ENCODE measurements at regions not wholly inside any gene's neighbourhood (a gene's known extent, or its start where the extent isn't known, plus 50 kb on each side); places are given as distances from the start of the nearest gene placed in this dataset.
"Not testable (repeated sequence)": the region's sequence is repeated elsewhere in the genome, so short reads cannot be mapped to it uniquely, and the experiment has no call there.

DNA sequence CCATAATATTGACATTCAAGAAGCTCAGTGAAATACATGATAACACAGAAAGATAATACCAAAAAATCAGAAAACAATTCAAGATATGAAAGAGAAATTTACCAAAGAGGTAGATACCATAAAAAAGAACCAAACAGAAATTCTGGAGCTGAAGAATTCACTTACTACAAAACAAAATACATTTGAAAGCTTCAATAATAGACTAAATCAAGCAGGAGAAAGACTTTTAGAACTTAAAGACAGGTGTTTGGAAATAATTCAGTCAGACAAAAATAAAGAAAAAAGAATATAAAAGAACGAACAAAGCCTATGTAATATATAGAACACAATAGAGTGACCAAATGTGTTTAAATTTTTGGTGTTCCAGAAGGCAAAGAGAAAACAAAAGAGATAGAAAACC lies 158.7 kb downstream of the MOBP start:
- no peaks in the 10 kb centered on the region for H3K4me1 Mint-ChIP-seq (ENCODE audit: low read depth)
- H3K27me3 Mint-ChIP-seq, result peaks cover 1% of the 10 kb centered on the region
- ChIA-PET CTCF (no interaction called here), POLR2A (no interaction called here)
- H3K27ac Mint-ChIP-seq, result no peak overlapping the region
- H3K36me3 Mint-ChIP-seq, result no peaks in the 10 kb centered on the region
- intact Hi-C loops (cut with micrococcal nuclease), result no loop called here
- peaks cover 22% of the 10 kb centered on the region for H3K9me3 Mint-ChIP-seq
- no peak for DNase-seq
- H3K4me3 Mint-ChIP-seq, result no peak overlapping the region

GRCh38 chr3:39631136-39631535 lies 163.7 kb downstream of the MOBP start:
- Mint-ChIP-seq H3K9me3 (peaks cover 17% of the 10 kb centered on the region), H3K36me3 (no peaks in the 10 kb centered on the region), H3K4me1 (ENCODE audit: low read depth) (no peaks in the 10 kb centered on the region), H3K27ac (no peak overlapping the region), H3K27me3 (no peaks in the 10 kb centered on the region), H3K4me3 (no peak overlapping the region)
- ChIA-PET POLR2A (no interaction called here), CTCF (no interaction called here)
- DNase-seq, result no peak
- intact Hi-C loops (cut with micrococcal nuclease), result no loop called here

DNA sequence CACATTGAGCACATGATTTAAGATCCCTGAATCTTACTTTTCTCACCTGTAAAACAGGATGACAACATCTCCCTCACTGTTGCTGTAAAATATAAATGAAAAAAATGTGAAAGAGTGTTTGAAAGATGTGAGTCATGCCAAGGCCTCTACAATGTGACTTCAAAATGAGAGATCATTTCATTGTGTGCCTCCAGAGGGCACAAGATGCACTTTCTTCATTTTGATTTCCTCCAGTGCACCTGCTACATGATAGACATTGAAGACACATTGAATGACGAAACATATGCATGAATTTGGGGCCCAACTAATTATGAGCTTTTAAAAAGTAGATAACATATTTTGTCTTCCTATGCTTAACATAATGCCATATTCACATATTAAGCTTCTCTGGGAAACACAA lies 170.3 kb downstream of the MOBP start:
- intact Hi-C loops (cut with micrococcal nuclease), result loop anchor here (5.0 kb wide), 1 partner anchor 354 kb away; no protein-coding TSS in a partner anchor
- no peak overlapping the region for H3K27ac Mint-ChIP-seq
- H3K4me1 Mint-ChIP-seq (ENCODE audit: low read depth), result peaks cover 10% of the 10 kb centered on the region
- peaks cover 8% of the 10 kb centered on the region for H3K27me3 Mint-ChIP-seq
- POLR2A ChIA-PET, result interaction anchor here (0.6 kb wide), 1 partner anchor 59 kb away, joined by 3 read pairs; no protein-coding TSS in a partner anchor
- DNase-seq, result no peak
- H3K36me3 Mint-ChIP-seq, result no peaks in the 10 kb centered on the region
- no peak overlapping the region for H3K4me3 Mint-ChIP-seq
- H3K9me3 Mint-ChIP-seq, result peaks cover 3% of the 10 kb centered on the region
- CTCF ChIA-PET, result interaction anchor here (1.2 to 1.5 kb wide), 2 partner anchors 12 to 37 kb away, joined by 3 to 4 read pairs; no protein-coding TSS in a partner anchor

- Mint-ChIP-seq H3K9me3 (peaks cover 3% of the 10 kb centered on the region), H3K27me3 (peaks cover 9% of the 10 kb centered on the region), H3K36me3 (no peaks in the 10 kb centered on the region), H3K4me1 (ENCODE audit: low read depth) (peaks cover 10% of the 10 kb centered on the region), H3K4me3 (no peak overlapping the region), H3K27ac (no peak overlapping the region)
- DNase-seq, result no peak
- CTCF ChIA-PET, result interaction anchor here (1.2 to 1.5 kb wide), 2 partner anchors 12 to 37 kb away, joined by 3 to 4 read pairs; no protein-coding TSS in a partner anchor
- POLR2A ChIA-PET, result interaction anchor here (0.6 kb wide), 1 partner anchor 59 kb away, joined by 3 read pairs; no protein-coding TSS in a partner anchor
- intact Hi-C loops (cut with micrococcal nuclease), result loop anchor here (5.0 kb wide), 1 partner anchor 354 kb away; no protein-coding TSS in a partner anchor
These were observed 170.8 kb downstream of the MOBP start for GRCh38 chr3:39638301-39638700.

DNA sequence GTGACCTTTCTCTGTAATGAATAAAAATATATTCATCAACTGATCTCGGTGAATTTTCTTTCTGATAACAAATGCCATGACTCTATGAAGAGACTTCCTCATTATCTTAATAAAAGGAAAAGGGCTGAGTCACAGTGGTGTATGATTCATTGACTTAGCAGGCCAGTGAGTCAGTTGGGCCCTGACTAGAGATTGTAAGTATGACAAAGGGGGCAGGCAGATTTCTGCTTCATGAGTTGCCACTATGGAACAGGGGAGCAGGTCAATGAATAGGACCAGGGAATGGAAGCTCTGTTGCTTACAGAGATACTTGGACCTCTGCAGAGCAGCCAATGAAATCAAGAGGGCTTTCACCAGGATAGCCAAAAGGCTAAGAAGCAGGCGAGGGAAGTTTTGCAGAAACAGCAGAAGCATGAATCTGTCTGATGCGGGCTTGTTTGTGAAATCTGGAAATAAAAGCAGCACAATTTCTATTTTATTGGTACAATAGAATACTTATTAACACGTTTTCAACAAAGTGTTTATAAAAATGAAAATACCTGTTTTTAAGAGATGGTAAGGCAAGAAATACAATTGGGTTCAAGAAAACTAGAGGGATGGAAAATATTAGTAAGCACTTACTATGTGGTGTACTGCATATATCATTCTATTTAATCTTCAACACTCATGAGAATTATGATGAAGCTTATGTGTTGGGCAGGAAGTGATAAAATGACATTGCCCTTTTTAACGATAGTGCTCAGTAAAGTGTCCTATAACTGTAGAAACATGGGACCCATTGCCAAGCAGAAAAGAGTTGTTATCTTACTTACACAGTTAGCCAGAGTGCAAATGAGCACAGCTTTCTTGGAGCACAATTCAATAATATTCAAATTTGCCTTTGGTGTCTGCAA lies 169.8 kb upstream of the MYRIP start:
- Mint-ChIP-seq H3K4me1 (ENCODE audit: low read depth) (peaks cover 10% of the 10 kb centered on the region), H3K9me3 (peaks cover 2% of the 10 kb centered on the region), H3K27me3 (peaks cover 9% of the 10 kb centered on the region), H3K4me3 (no peak overlapping the region), H3K36me3 (no peaks in the 10 kb centered on the region), H3K27ac (no peak overlapping the region)
- intact Hi-C loops (cut with micrococcal nuclease), result loop anchor here (1.0 to 5.0 kb wide), 2 partner anchors 97 to 353 kb away; no protein-coding TSS in a partner anchor
- POLR2A ChIA-PET, result no interaction called here
- CTCF ChIA-PET, result no interaction called here
- peak; percentile 44 for DNase-seq

DNA sequence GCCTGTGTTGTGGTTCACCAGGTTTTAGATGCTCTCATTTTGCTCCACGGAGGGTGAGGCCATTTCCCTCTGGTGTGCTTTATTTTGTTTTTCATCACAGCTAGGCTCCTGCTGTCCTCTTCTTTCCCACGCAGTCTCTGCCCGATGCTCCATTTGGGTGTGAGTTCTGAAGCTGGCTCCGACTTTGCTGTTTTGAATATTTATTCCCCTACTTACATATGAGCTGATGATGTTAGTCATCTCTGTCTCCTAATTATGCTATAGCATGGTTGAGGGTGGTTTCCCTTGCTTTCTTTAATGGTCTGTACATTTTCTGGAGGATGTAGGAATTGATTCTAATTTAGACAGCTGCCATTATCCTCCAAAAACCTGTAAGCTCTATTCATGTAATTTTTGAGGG lies 168.1 kb upstream of the MYRIP start:
- no peak overlapping the region for H3K27ac Mint-ChIP-seq
- H3K4me1 Mint-ChIP-seq (ENCODE audit: low read depth), result peaks cover 10% of the 10 kb centered on the region
- peaks cover 9% of the 10 kb centered on the region for H3K27me3 Mint-ChIP-seq
- intact Hi-C loops (cut with micrococcal nuclease), result no loop called here
- H3K36me3 Mint-ChIP-seq, result no peaks in the 10 kb centered on the region
- H3K4me3 Mint-ChIP-seq, result no peak overlapping the region
- no peak for DNase-seq
- ChIA-PET POLR2A (no interaction called here), CTCF (interaction anchor here (0.6 kb wide), 1 partner anchor 1663 kb away, joined by 3 read pairs; no protein-coding TSS in a partner anchor)
- no peaks in the 10 kb centered on the region for H3K9me3 Mint-ChIP-seq

- Mint-ChIP-seq H3K4me1 (ENCODE audit: low read depth) (peaks cover 8% of the 10 kb centered on the region), H3K4me3 (no peak overlapping the region), H3K27ac (no peak overlapping the region), H3K9me3 (no peaks in the 10 kb centered on the region), H3K36me3 (no peaks in the 10 kb centered on the region), H3K27me3 (peaks cover 9% of the 10 kb centered on the region)
- CTCF ChIA-PET, result no interaction called here
- POLR2A ChIA-PET, result no interaction called here
- no peak for DNase-seq
- intact Hi-C loops (cut with micrococcal nuclease), result no loop called here
These were observed 165.2 kb upstream of the MYRIP start for GRCh38 chr3:39644176-39644575.

DNA sequence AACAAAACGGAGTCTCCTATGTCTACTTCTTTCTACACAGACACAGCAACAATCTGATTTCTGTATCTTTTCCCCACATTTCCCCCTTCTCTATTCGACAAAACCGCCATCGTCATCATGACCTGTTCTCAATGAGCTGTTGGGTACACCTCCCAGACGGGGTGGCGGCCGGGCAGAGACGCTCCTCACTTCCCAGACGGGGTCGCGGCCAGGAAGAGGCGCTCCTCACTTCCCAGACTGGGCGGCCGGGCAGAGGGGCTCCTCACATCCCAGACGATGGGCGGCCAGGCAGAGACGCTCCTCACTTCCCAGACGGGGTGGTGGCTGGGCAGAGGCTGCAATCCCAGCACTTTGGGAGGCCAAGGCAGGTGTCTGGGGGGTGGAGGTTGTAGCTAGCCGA lies 158.2 kb upstream of the MYRIP start:
- DNase-seq; H3K27ac Mint-ChIP-seq; H3K36me3 Mint-ChIP-seq; CTCF ChIA-PET; H3K9me3 Mint-ChIP-seq; H3K4me3 Mint-ChIP-seq; H3K27me3 Mint-ChIP-seq; POLR2A ChIA-PET; H3K4me1 Mint-ChIP-seq (ENCODE audit: low read depth); intact Hi-C loops (cut with micrococcal nuclease): not testable (repeated sequence)

- POLR2A ChIA-PET, result no interaction called here
- peaks cover 2% of the 10 kb centered on the region for H3K9me3 Mint-ChIP-seq
- no peak for DNase-seq
- H3K27ac Mint-ChIP-seq, result no peak overlapping the region
- no peaks in the 10 kb centered on the region for H3K36me3 Mint-ChIP-seq
- CTCF ChIA-PET, result no interaction called here
- intact Hi-C loops (cut with micrococcal nuclease), result no loop called here
- H3K27me3 Mint-ChIP-seq, result peaks cover 1% of the 10 kb centered on the region
- H3K4me1 Mint-ChIP-seq (ENCODE audit: low read depth), result no peaks in the 10 kb centered on the region
- H3K4me3 Mint-ChIP-seq, result no peak overlapping the region
These were observed 157.2 kb upstream of the MYRIP start for GRCh38 chr3:39651993-39652739.

- H3K4me1 Mint-ChIP-seq (ENCODE audit: low read depth); DNase-seq; H3K4me3 Mint-ChIP-seq; H3K36me3 Mint-ChIP-seq; CTCF ChIA-PET; H3K27me3 Mint-ChIP-seq; H3K27ac Mint-ChIP-seq; H3K9me3 Mint-ChIP-seq; POLR2A ChIA-PET; intact Hi-C loops (cut with micrococcal nuclease): not testable (repeated sequence)
These were observed 153.7 kb upstream of the MYRIP start for GRCh38 chr3:39655718-39656117.

- no peak for DNase-seq
- Mint-ChIP-seq H3K27me3 (peaks cover 1% of the 10 kb centered on the region), H3K36me3 (no peaks in the 10 kb centered on the region), H3K4me1 (ENCODE audit: low read depth) (no peaks in the 10 kb centered on the region), H3K9me3 (no peaks in the 10 kb centered on the region), H3K27ac (no peak overlapping the region), H3K4me3 (no peak overlapping the region)
- ChIA-PET CTCF (interaction anchor here (0.6 kb wide), 1 partner anchor 386 kb away, joined by 3 read pairs; no protein-coding TSS in a partner anchor), POLR2A (interaction anchor here (0.6 kb wide), 1 partner anchor 27 kb away, joined by 3 read pairs; no protein-coding TSS in a partner anchor)
- intact Hi-C loops (cut with micrococcal nuclease), result no loop called here
These were observed 152.3 kb upstream of the MYRIP start for GRCh38 chr3:39657075-39657474.

GRCh38 chr3:39657775-39658174 lies 151.6 kb upstream of the MYRIP start:
- H3K27me3 Mint-ChIP-seq, result peaks cover 1% of the 10 kb centered on the region
- no peaks in the 10 kb centered on the region for H3K9me3 Mint-ChIP-seq
- no peaks in the 10 kb centered on the region for H3K36me3 Mint-ChIP-seq
- no peaks in the 10 kb centered on the region for H3K4me1 Mint-ChIP-seq (ENCODE audit: low read depth)
- H3K4me3 Mint-ChIP-seq, result no peak overlapping the region
- ChIA-PET POLR2A (no interaction called here), CTCF (no interaction called here)
- no peak overlapping the region for H3K27ac Mint-ChIP-seq
- no peak for DNase-seq
- intact Hi-C loops (cut with micrococcal nuclease), result no loop called here
